Parathyroid adenoma (tissue), 2 donors: ENCODE measurements at regions not wholly inside any gene's neighbourhood (a gene's known extent, or its start where the extent isn't known, plus 50 kb on each side); places are given as distances from the start of the nearest gene placed in this dataset.

ENCODE experiments used
- H2AFZ ChIP-seq: fragments of 300-600 bp; sonication (generic); one replicate; pipeline ENCODE4 v1.7.0; 2017; ENCODE audit warnings: antibody characterized with exemption, mild to moderate bottlenecking
- H3K27ac ChIP-seq: fragments of 300-600 bp; sonication (generic); one replicate; pipeline ENCODE4 v1.7.0; 2017
- H3K27me3 ChIP-seq: fragments of 300-600 bp; sonication (generic); one replicate; pipeline ENCODE4 v1.7.0; 2017; ENCODE audit warnings: low read length; ENCODE audit not compliant: control insufficient read depth, insufficient read depth
- H3K36me3 ChIP-seq: fragments of 300-600 bp; sonication (generic); one replicate; pipeline ENCODE4 v1.7.0; 2017; ENCODE audit warnings: low read length; ENCODE audit not compliant: control insufficient read depth, insufficient read depth
- H3K4me1 ChIP-seq: fragments of 300-600 bp; sonication (generic); one replicate; pipeline ENCODE4 v1.7.0; 2017; ENCODE audit warnings: control low read depth
- H3K4me2 ChIP-seq: fragments of 300-600 bp; sonication (generic); one replicate; pipeline ENCODE4 v1.7.0; 2017; ENCODE audit warnings: low read length
- H3K4me3 ChIP-seq: fragments of 300-600 bp; sonication (generic); one replicate; pipeline ENCODE4 v1.7.0; 2017; ENCODE audit warnings: low read depth, low read length
- H3K79me2 ChIP-seq: fragments of 300-600 bp; sonication (generic); one replicate; pipeline ENCODE4 v1.7.0; 2017; ENCODE audit warnings: control low read depth
- H3K9ac ChIP-seq: fragments of 300-600 bp; sonication (generic); one replicate; pipeline ENCODE4 v1.7.0; 2017; ENCODE audit warnings: mild to moderate bottlenecking
- H3K9me3 ChIP-seq: fragments of 300-600 bp; sonication (generic); one replicate; pipeline ENCODE4 v1.7.0; 2017; ENCODE audit warnings: low read length; ENCODE audit not compliant: control insufficient read depth
- TF ChIP-seq, protein P1 (sequence below): fragments of 300-600 bp; sonication (generic); IDR thresholded peaks from one replicate; pipeline ENCODE4 v1.7.0; 2017; ENCODE audit warnings: antibody characterized with exemption, mild to moderate bottlenecking
- donor health status: primary hyperparathyroidism.

DNA sequence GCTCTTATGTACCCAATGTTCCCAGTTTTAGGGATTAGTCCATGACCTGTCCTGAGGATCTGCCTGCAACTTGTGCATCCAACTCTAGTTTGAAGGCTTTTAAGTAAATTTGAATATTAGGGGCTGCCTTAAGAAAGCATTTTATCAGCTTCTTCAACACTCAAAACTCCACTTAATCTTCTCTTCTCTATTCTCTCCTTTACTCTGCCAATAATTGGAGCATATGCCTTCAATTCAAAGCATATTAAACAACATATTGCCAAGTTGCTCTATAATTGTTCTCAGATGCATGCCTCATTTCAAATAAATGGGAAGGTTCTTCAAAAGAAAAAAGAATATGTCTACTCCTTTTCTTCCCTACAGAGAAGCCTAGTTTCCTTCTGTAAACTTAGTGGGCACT is 84.8 kb upstream of the NCKAP5 start:
- Histone ChIP-seq H3K36me3 (no peaks in the 10 kb centered on the region), H3K4me3 (no peak overlapping the region), H3K79me2 (no peaks in the 10 kb centered on the region), H3K9ac (no peak overlapping the region), H2AFZ (no peak overlapping the region), H3K4me2 (no peak overlapping the region), H3K9me3 (no peaks in the 10 kb centered on the region), H3K27me3 (no peaks in the 10 kb centered on the region), H3K27ac (no peak overlapping the region), H3K4me1 (no peaks in the 10 kb centered on the region)
- TF ChIP-seq, protein P1, sequence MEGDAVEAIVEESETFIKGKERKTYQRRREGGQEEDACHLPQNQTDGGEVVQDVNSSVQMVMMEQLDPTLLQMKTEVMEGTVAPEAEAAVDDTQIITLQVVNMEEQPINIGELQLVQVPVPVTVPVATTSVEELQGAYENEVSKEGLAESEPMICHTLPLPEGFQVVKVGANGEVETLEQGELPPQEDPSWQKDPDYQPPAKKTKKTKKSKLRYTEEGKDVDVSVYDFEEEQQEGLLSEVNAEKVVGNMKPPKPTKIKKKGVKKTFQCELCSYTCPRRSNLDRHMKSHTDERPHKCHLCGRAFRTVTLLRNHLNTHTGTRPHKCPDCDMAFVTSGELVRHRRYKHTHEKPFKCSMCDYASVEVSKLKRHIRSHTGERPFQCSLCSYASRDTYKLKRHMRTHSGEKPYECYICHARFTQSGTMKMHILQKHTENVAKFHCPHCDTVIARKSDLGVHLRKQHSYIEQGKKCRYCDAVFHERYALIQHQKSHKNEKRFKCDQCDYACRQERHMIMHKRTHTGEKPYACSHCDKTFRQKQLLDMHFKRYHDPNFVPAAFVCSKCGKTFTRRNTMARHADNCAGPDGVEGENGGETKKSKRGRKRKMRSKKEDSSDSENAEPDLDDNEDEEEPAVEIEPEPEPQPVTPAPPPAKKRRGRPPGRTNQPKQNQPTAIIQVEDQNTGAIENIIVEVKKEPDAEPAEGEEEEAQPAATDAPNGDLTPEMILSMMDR: no peak

GRCh38 chr2:133654949-133655348 is 86.7 kb upstream of the NCKAP5 start:
- Histone ChIP-seq H3K36me3 (no peaks in the 10 kb centered on the region), H3K4me1 (no peaks in the 10 kb centered on the region), H3K9ac (no peak overlapping the region), H3K27me3 (no peaks in the 10 kb centered on the region), H3K4me2 (no peak overlapping the region), H2AFZ (no peak overlapping the region), H3K79me2 (no peaks in the 10 kb centered on the region), H3K27ac (no peak overlapping the region), H3K9me3 (no peaks in the 10 kb centered on the region), H3K4me3 (no peak overlapping the region)
- TF ChIP-seq, protein P1: no peak

GRCh38 chr2:133655610-133656009 is 87.3 kb upstream of the NCKAP5 start:
- H3K4me2 ChIP-seq: no peak overlapping the region
- H2AFZ ChIP-seq: no peak overlapping the region
- H3K4me3 ChIP-seq: no peak overlapping the region
- H3K9me3 ChIP-seq: no peaks in the 10 kb centered on the region
- no peaks in the 10 kb centered on the region for H3K36me3 ChIP-seq
- no peak overlapping the region for H3K9ac ChIP-seq
- H3K27me3 ChIP-seq: no peaks in the 10 kb centered on the region
- no peak overlapping the region for H3K27ac ChIP-seq
- TF ChIP-seq, protein P1: no peak
- no peaks in the 10 kb centered on the region for H3K79me2 ChIP-seq
- no peaks in the 10 kb centered on the region for H3K4me1 ChIP-seq

GRCh38 chr2:133657591-133657990 is 89.3 kb upstream of the NCKAP5 start:
- H3K9me3 ChIP-seq: no peaks in the 10 kb centered on the region
- H3K4me2 ChIP-seq: no peak overlapping the region
- TF ChIP-seq, protein P1: no peak
- no peaks in the 10 kb centered on the region for H3K27me3 ChIP-seq
- no peaks in the 10 kb centered on the region for H3K79me2 ChIP-seq
- no peaks in the 10 kb centered on the region for H3K4me1 ChIP-seq
- no peak overlapping the region for H3K4me3 ChIP-seq
- no peak overlapping the region for H2AFZ ChIP-seq
- no peak overlapping the region for H3K9ac ChIP-seq
- H3K27ac ChIP-seq: no peak overlapping the region
- H3K36me3 ChIP-seq: no peaks in the 10 kb centered on the region

DNA sequence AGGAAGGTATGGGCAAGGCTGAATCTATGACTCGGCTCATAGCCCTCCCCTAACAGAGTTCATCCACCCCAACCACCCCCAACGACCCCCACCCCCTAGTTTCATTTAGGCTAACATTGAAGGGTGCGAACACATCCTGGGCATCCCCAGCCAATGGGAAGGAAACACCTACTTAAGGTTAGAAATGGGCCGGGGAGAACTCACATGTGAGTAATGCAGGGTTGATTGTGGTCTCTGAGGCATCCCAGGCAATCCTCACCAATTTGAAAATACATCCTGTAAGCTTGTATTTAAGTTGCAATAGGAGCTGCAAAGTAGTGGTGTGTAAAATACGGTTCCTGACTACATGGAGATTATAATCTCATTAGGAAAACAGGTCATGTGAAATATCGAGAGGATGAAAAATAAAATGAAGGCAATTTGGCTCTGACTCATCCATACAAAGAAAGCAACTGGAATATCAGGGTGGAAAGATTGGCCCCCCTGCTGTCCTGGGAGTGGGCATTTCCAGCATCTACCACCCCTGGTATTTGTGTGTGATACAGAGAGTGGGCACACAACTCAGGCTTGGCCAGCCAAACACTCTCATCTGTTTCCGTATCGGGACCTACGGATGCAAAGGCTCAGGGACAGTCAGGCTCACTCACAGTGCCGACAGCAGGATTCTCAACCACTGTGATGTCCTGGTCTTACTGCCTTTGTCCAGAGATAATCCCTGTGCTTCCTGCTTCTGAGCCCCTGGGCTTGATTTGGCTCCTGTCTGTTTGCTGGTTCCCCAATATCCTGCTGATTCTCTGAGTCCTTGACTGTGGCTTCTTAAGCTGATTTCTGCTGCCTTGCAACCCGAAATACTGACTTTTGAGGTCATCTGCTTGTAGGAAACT is 90.0 kb upstream of the NCKAP5 start:
- Histone ChIP-seq H3K9me3 (no peaks in the 10 kb centered on the region), H3K4me1 (no peaks in the 10 kb centered on the region), H3K27me3 (no peaks in the 10 kb centered on the region), H3K4me3 (no peak overlapping the region), H3K36me3 (no peaks in the 10 kb centered on the region), H3K9ac (no peak overlapping the region), H3K79me2 (no peaks in the 10 kb centered on the region), H3K27ac (no peak overlapping the region), H2AFZ (no peak overlapping the region), H3K4me2 (no peak overlapping the region)
- TF ChIP-seq, protein P1: no peak
